Neural progenitor cell (in vitro differentiated cells): ENCODE measurements at regions not wholly inside any gene's neighbourhood (a gene's known extent, or its start where the extent isn't known, plus 50 kb on each side); places are given as distances from the start of the nearest gene placed in this dataset.

Source experiments
- DNase-seq: peaks from one replicate; pipeline ENCODE4 v3.0.0-alpha.2; 2016; ENCODE audit warnings: low spot score
- H2AFZ ChIP-seq: fragments of 200-600 bp; sonication (generic); replicated peaks from 2 replicates; pipeline ENCODE4 v1.6.1; 2016; ENCODE audit warnings: antibody characterized with exemption
- H3F3A ChIP-seq: fragments of 200-600 bp; sonication (generic); 2 replicates; pipeline ENCODE4 v1.6.1; 2016; ENCODE audit warnings: antibody characterized with exemption, low read depth
- H3K27ac ChIP-seq: fragments of 200-600 bp; sonication (generic); 2 replicates; pipeline ENCODE4 v1.5.1; 2016; ENCODE audit warnings: mild to moderate bottlenecking
- H3K27me3 ChIP-seq: fragments of 200-600 bp; sonication (generic); 2 replicates; pipeline ENCODE4 v1.6.1; 2016; ENCODE audit warnings: mild to moderate bottlenecking, moderate library complexity
- H3K36me3 ChIP-seq: fragments of 200-600 bp; sonication (generic); 2 replicates; pipeline ENCODE4 v1.5.1; 2016
- H3K4me1 ChIP-seq: fragments of 200-600 bp; sonication (generic); 2 replicates; pipeline ENCODE4 v1.6.1; 2016; ENCODE audit warnings: mixed run types
- H3K4me2 ChIP-seq: fragments of 200-600 bp; sonication (generic); 2 replicates; pipeline ENCODE4 v1.6.1; 2016
- H3K4me3 ChIP-seq: fragments of 200-600 bp; sonication (generic); 2 replicates; pipeline ENCODE4 v1.5.1; 2016
- H3K79me2 ChIP-seq: fragments of 200-600 bp; sonication (generic); 2 replicates; pipeline ENCODE4 v1.6.1; 2016; ENCODE audit warnings: low read depth
- H3K9ac ChIP-seq: fragments of 200-600 bp; sonication (generic); 2 replicates; pipeline ENCODE4 v1.6.1; 2016
- H3K9me3 ChIP-seq: fragments of 200-600 bp; sonication (generic); 2 replicates; pipeline ENCODE4 v1.5.1; 2016; ENCODE audit warnings: low read depth
- H4K20me1 ChIP-seq: fragments of 200-600 bp; sonication (generic); 2 replicates; pipeline ENCODE4 v1.6.1; 2016; ENCODE audit warnings: low read depth
- H3K27ac Mint-ChIP-seq: 3 replicates; pipeline ENCODE4 v1.8.0; 2021; ENCODE audit warnings: mixed read lengths
- H3K27me3 Mint-ChIP-seq: 2 replicates; pipeline ENCODE4 v1.8.0; 2022; ENCODE audit warnings: low read depth, mild to moderate bottlenecking, inconsistent platforms, moderate library complexity, mixed read lengths; ENCODE audit not compliant: insufficient read depth
- H3K36me3 Mint-ChIP-seq: 3 replicates; pipeline ENCODE4 v1.8.0; 2021; ENCODE audit warnings: mixed read lengths
- H3K4me1 Mint-ChIP-seq: 3 replicates; pipeline ENCODE4 v1.8.0; 2021; ENCODE audit warnings: mixed read lengths
- H3K4me3 Mint-ChIP-seq: 3 replicates; pipeline ENCODE4 v1.8.0; 2021; ENCODE audit warnings: mild to moderate bottlenecking, moderate library complexity, mixed read lengths
- H3K9me3 Mint-ChIP-seq: 3 replicates; pipeline ENCODE4 v1.8.0; 2020; ENCODE audit warnings: mixed read lengths
- CTCF ChIP-seq: fragments of 200-600 bp; sonication (generic); IDR thresholded peaks from 2 replicates; pipeline ENCODE4 v1.5.1; 2017; ENCODE audit warnings: antibody characterized with exemption, mild to moderate bottlenecking
- EZH2 ChIP-seq: fragments of 200-600 bp; sonication (generic); IDR thresholded peaks from 2 replicates; pipeline ENCODE4 v1.6.1; 2017; ENCODE audit warnings: antibody characterized with exemption, mild to moderate bottlenecking, moderate library complexity
- EZH2phosphoT487 ChIP-seq: fragments of 200-600 bp; sonication (generic); IDR thresholded peaks from 2 replicates; pipeline ENCODE4 v1.6.1; 2017; ENCODE audit warnings: antibody characterized with exemption

GRCh38 chr15:38928431-38928830, 363.8 kb upstream of the RASGRP1 start:
- no peak overlapping the region for H3K4me3 Mint-ChIP-seq
- no peak for TF ChIP-seq CTCF
- no peak for TF ChIP-seq EZH2
- no peak for TF ChIP-seq EZH2phosphoT487
- Histone ChIP-seq H3K4me2 (no peak overlapping the region), H4K20me1 (no peaks in the 10 kb centered on the region), H3K4me3 (no peak overlapping the region), H2AFZ (no peak overlapping the region), H3K9me3 (no peaks in the 10 kb centered on the region), H3K36me3 (no peaks in the 10 kb centered on the region), H3K79me2 (no peaks in the 10 kb centered on the region), H3K9ac (no peak overlapping the region), H3K27ac (no peak overlapping the region), H3K4me1 (no peaks in the 10 kb centered on the region), H3K27me3 (no peaks in the 10 kb centered on the region), H3F3A (no peaks in the 10 kb centered on the region)
- H3K27ac Mint-ChIP-seq = no peak overlapping the region
- DNase-seq = no peak
- no peaks in the 10 kb centered on the region for H3K9me3 Mint-ChIP-seq
- peaks cover 4% of the 10 kb centered on the region for H3K4me1 Mint-ChIP-seq
- no peaks in the 10 kb centered on the region for H3K36me3 Mint-ChIP-seq
- H3K27me3 Mint-ChIP-seq = no peaks in the 10 kb centered on the region

GRCh38 chr15:38930851-38931572, 366.4 kb upstream of the RASGRP1 start:
- H3K9me3 Mint-ChIP-seq = no peaks in the 10 kb centered on the region
- no peaks in the 10 kb centered on the region for H3F3A ChIP-seq
- no peak overlapping the region for H3K4me3 ChIP-seq
- H3K9ac ChIP-seq = no peak overlapping the region
- H3K27ac Mint-ChIP-seq = no peak overlapping the region
- no peaks in the 10 kb centered on the region for H4K20me1 ChIP-seq
- no peak for DNase-seq
- H3K9me3 ChIP-seq = no peaks in the 10 kb centered on the region
- H3K4me2 ChIP-seq = no peak overlapping the region
- no peaks in the 10 kb centered on the region for H3K36me3 Mint-ChIP-seq
- H3K4me1 Mint-ChIP-seq = peaks cover 4% of the 10 kb centered on the region
- H3K79me2 ChIP-seq = no peaks in the 10 kb centered on the region
- H3K36me3 ChIP-seq = no peaks in the 10 kb centered on the region
- TF ChIP-seq EZH2 (no peak), EZH2phosphoT487 (no peak), CTCF (no peak)
- H3K4me1 ChIP-seq = no peaks in the 10 kb centered on the region
- H3K27ac ChIP-seq = no peak overlapping the region
- H2AFZ ChIP-seq = no peak overlapping the region
- no peak overlapping the region for H3K4me3 Mint-ChIP-seq
- no peaks in the 10 kb centered on the region for H3K27me3 Mint-ChIP-seq
- no peaks in the 10 kb centered on the region for H3K27me3 ChIP-seq

GRCh38 chr15:38941399-38941953, 376.9 kb upstream of the RASGRP1 start:
- Mint-ChIP-seq H3K4me1 (peaks cover 13% of the 10 kb centered on the region), H3K27me3 (peaks cover 2% of the 10 kb centered on the region), H3K4me3 (no peak overlapping the region), H3K9me3 (no peaks in the 10 kb centered on the region), H3K27ac (peak overlapping the region; percentile 32), H3K36me3 (no peaks in the 10 kb centered on the region)
- Histone ChIP-seq H3K9ac (no peak overlapping the region), H4K20me1 (no peaks in the 10 kb centered on the region), H3K79me2 (no peaks in the 10 kb centered on the region), H3K27ac (no peak overlapping the region), H3F3A (no peaks in the 10 kb centered on the region), H3K27me3 (no peaks in the 10 kb centered on the region), H3K4me1 (peaks cover 18% of the 10 kb centered on the region), H3K4me3 (no peak overlapping the region), H3K9me3 (no peaks in the 10 kb centered on the region), H2AFZ (peak overlapping the region; percentile 45), H3K36me3 (no peaks in the 10 kb centered on the region), H3K4me2 (peak overlapping the region; percentile 12)
- DNase-seq = peak; percentile 29
- TF ChIP-seq EZH2phosphoT487 (no peak), CTCF (no peak), EZH2 (no peak)
